Stromal cell of bone marrow (primary cell): ENCODE measurements at regions not wholly inside any gene's neighbourhood (a gene's known extent, or its start where the extent isn't known, plus 50 kb on each side); places are given as distances from the start of the nearest gene placed in this dataset.

ENCODE experiments used
- DNase-seq: peaks from one replicate; pipeline ENCODE4 v3.0.0-alpha.2; 2012; ENCODE audit warnings: low read depth

GRCh38 chr14:98835051-98835824, 436.8 kb downstream of the BCL11B start:
- no peak for DNase-seq

- no peak for DNase-seq
Measured at GRCh38 chr14:98835825-98836100, 436.2 kb downstream of the BCL11B start.

DNA sequence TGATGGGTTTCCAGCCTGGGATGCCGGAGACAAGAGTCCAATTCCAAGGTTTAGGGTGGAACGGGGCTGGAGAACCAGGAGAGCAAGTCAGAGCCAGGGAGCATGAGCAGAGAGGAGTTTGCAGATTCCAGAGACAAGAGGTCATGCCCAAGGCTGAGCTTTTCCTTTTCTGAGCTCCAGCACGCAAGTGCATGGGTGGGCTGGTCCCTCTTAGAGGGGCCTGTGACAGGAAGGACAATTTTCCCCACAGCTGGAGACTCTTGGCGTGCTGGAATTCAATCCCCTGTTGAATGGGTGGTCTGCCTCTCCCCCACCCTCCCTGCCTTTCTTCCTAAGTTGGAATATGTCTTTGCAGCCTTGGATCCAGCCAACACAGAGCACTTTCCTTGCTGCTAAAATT, 431.9 kb downstream of the BCL11B start:
- DNase-seq: no peak

GRCh38 chr14:98840511-98840910, 431.5 kb downstream of the BCL11B start:
- no peak for DNase-seq

- DNase-seq: no peak
Measured at GRCh38 chr14:98844456-98844855, 427.5 kb downstream of the BCL11B start.

DNA sequence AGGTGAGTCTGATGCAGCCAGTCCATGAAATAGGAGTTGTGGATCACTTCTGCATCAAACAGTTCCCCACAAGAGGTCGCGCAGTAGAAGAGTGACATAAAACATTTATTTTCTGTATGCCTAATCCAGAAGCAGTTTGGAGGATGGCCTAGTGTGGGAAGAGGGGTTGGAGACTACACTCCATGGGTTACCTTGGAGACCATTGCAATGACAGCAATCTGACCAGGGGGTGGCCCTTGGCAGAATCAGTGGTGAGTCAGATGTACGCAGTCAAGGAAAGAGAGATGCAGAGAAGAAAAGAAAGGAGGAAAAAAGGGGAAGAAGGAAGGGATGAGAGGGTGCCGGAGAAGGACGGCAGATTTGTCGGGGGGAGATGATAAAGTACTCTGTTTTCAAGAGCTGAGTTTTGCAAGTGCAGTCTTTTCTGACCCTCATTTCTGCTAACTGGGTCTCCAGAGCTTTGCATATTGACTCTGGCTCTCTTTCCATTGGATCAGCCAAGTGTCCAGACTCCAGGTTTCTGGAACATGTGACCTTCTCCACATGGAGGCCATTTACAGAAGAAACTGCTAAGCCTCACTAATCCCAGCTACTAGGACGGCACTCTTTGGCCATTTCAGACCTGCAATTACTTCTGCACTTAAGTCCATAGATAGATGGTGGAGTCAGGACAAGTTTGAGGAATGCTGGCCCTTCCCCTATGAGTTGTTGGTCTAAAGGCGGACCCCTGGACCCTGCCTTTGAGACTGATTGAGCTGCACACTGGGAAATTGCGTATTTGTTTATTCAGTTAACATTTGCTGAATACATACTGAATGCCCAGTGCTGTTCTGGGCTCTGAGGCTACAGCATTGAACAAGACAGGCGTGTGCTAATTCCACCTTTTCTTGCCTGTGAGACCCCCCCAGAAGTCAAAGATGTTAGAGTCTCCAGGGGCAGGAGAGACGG, 424.2 kb downstream of the BCL11B start:
- DNase-seq: no peak

DNA sequence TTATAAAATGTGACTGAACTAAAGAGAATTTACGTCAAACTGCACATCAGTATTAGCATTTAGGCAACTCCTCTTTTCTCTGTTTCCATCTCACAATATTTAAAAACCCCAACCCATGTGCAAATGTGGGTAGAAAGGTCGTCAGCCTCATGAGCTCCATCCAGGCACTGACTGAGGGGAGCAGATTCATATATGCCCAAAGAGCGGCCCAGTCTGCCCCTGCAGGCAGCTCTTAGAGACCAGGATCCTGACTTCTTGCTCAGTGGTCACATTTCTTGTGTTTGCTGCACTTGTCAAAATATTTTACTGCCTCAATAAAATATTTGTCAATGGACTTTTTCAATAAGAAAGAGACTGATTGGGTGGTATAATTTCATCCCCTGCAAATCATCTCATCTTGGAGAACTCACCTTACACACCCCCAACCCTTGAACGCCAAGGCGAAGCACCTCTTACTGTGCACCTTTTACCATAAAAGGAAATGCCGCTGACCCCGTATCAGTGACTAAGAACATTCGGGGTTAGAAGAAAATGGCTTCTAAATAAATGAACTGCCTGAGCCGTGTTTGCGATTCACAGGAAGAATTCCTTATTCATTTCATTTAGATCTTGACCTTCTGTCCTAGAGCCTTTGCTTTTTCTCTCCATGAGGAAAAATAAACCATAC, 418.8 kb downstream of the BCL11B start:
- DNase-seq: no peak

DNA sequence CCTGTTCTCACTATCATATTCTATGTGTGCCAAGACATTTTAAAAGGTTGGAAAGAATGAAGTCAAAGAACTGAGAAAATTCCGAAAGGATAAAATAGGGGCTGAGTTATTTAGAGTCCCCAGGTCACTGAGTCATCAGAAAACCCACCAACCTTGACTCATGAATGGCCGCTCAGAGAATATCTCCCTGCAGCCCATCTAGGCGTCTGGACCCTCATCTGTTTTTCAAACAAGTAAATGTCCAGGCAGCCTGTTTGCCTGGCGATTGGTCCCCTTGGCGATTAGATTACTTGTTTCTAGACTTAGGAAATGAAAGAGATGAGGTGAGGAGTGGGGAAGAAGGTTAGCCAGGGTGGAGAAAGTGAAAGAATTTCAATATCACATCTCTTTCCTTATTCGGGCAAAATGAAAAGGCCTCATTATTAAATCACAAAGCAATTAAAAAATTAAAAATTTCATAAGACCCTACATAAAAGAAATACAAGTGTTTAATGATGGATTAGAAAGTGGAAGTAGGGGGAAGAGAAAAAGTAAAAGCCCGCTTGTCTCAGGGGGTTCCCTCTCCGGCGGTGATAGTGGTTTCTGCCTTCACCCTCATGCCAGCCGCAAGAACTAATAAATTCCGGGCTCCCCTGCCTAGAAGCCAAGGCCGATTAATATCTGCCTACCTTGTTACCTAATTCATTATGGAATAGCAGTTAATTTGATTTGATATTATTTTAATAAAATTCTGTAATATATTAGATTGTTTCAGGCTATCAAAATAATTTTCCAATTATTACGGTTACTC, 415.9 kb downstream of the BCL11B start:
- no peak for DNase-seq

DNA sequence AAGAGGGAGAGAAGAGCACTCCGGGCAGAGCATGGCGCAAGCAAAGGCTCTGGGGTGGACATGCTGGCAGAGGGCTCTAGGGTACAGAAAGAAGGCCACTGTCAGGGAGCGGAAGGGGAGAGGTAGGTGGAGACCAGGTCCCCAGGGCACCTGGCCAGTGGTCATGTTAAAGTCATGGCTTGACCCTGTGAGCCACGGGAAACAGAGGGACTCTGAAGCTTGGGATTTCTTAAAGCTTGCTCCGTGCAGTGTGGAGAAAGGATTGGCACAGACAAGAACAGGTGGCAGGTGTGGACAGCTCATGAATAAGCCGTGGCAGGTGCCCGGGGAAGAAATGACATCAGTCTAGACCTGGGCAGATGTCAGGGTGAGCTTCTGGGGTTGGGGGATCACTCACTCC, 413.8 kb downstream of the BCL11B start:
- DNase-seq: no peak

DNA sequence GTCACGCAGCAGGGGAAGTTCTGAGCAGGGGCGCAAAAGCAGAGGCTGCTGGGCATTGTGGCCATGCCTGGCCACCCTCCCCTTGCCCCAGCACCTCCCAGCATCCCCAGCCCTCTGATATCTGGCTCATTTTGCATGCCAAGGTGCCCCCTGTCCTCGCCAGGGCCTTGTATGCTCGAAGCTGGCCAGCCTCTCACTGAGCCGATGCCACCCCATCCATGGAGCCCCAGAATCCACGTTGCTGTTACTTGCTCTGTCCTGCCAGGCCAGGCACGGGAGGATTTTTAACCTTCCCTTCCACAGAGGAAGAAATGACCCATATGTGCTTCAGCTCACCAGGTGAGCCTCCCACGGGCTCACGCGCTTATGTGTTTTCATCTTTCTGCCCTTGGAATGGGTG, 413.4 kb downstream of the BCL11B start:
- DNase-seq: no peak

GRCh38 chr14:98859301-98859700, 412.7 kb downstream of the BCL11B start:
- DNase-seq: no peak

DNA sequence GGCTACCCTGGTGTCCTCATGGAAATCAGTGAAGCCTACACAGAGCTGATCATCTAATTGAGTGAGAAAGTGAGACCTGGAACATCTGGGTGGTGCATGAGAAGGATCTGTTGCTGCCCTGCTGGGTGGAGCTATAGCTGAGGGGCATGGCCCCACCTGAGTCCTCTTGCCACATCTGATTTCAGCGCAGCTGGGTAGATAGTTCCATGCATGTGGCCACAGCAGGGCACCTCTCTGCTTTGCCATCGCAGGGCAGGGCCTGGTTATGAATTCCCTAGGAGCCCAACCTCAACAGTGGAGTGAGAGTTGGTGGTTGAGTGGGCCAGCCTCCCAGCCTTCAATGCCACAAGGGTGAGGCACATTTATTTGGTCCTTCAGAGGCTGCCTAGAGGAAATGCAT, 407.8 kb downstream of the BCL11B start:
- no peak for DNase-seq

DNA sequence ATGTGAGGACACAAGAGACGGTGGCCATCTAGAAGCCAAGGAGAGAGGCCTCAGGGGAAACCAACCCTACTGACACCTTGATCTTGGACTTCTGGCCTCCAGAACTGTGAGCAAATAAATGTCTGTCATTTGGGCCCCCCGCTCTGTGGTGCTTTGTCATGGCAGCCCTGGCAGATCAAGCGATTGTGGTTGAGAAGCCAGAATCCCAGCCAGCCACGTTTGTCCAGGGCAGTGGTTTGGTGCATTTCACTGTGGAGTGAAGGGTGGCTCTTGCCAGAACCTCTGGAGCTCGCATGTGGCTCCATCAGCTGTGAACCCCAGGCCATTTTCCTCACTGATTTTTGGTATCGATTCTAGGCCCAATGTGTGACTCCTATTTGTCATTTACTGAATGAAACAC, 404.9 kb downstream of the BCL11B start:
- no peak for DNase-seq

GRCh38 chr14:98867726-98868125, 404.3 kb downstream of the BCL11B start:
- no peak for DNase-seq

- no peak for DNase-seq
Measured at GRCh38 chr14:98868866-98869265, 403.1 kb downstream of the BCL11B start.

DNA sequence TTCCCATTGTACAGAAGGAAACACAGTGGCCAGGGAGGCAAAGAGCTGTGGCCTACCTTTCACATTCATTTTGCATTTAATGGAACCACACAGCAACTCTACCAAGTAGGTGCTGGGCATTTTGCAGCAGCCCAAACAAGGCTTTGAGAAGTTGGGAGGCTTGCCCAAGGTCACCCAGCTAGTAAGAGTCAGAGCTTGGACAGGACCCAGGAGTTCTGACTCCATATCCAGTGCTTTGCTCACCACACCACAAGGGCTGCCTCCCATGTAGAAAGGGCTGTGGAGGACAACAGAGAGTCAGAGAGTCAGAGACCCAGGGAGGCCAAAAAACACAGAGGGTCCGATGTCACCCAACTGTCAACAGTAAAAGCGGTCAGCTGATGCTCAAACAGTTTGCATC, 400.2 kb downstream of the BCL11B start:
- peak; percentile 30 for DNase-seq

- DNase-seq: no peak
Measured at GRCh38 chr14:98877065-98877464, 394.9 kb downstream of the BCL11B start.

DNA sequence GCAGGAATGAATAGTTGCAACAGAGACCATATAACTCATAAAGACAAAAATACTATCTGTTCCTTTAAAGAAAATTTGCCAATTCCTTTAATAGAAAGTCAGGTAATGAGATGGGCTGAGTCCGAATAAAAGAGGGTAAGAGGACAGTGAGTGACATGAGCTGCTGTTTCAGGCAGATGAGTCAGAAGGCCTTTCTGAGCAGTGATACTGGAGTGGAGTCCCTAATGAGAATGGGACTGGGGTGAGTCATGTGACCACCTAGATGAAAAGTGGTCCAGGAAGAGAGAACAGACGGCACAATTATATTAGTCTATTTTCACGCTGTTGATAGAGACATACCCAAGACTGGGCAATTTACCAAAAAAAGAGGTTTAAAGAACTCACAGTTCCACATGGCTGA, 393.7 kb downstream of the BCL11B start:
- no peak for DNase-seq

- DNase-seq: no peak
Measured at GRCh38 chr14:98886982-98887381, 385.0 kb downstream of the BCL11B start.

GRCh38 chr14:98888281-98888680, 383.7 kb downstream of the BCL11B start:
- no peak for DNase-seq

GRCh38 chr14:98888927-98889835, 382.8 kb downstream of the BCL11B start:
- no peak for DNase-seq
